SJSA1 (cell line): ENCODE measurements at regions not wholly inside any gene's neighbourhood (a gene's known extent, or its start where the extent isn't known, plus 50 kb on each side); places are given as distances from the start of the nearest gene placed in this dataset.

Experiments
- DNase-seq, 2 experiments: peaks; one replicate each; pipeline ENCODE4 v3.0.0-alpha.2; 2015 to 2020; ENCODE audit warnings: low spot score in 2 of 2, low read depth in 1 of 2
- H3K27ac ChIP-seq: fragments of 250-450 bp; sonication (Bioruptor Pico); 2 replicates; pipeline ENCODE4 v1.5.1; 2020; ENCODE audit warnings: mild to moderate bottlenecking, moderate library complexity
- H3K27me3 ChIP-seq: fragments of 250-450 bp; sonication (Bioruptor Pico); replicated peaks from 2 replicates; pipeline ENCODE4 v1.5.1; 2020; ENCODE audit warnings: mild to moderate bottlenecking, moderate library complexity
- H3K36me3 ChIP-seq: fragments of 250-450 bp; sonication (Bioruptor Pico); 2 replicates; pipeline ENCODE4 v1.5.1; 2020; ENCODE audit warnings: mild to moderate bottlenecking
- H3K4me1 ChIP-seq: fragments of 250-450 bp; sonication (Bioruptor Pico); replicated peaks from 2 replicates; pipeline ENCODE4 v1.6.1; 2021; ENCODE audit warnings: mild to moderate bottlenecking
- H3K4me3 ChIP-seq: fragments of 250-450 bp; sonication (Bioruptor Pico); 2 replicates; pipeline ENCODE4 v1.5.1; 2020; ENCODE audit warnings: mild to moderate bottlenecking
- H3K9me3 ChIP-seq: fragments of 250-450 bp; sonication (Bioruptor Pico); replicated peaks from 2 replicates; pipeline ENCODE4 v1.5.1; 2020; ENCODE audit warnings: mild to moderate bottlenecking

DNA sequence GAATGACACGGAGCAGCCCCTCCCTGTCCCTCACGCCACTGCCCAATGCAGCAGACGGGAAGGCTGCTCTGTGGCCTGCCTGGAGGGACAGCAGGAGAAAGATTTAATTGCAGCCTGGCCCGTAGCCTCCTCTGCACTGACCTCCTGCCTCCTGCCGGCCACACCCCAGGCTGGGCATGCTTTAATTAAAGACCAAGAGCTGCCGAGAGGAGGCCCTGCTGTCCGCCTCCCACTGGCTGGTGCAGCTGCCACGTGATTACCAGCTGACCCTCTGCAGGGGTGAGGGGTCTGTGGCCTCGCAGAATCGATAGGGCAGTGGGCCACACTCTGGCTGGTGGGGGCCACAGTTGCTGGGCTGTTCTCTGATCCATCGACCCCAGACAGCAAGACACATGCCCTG is 100.2 kb upstream of the PRR23E start:
- Histone ChIP-seq H3K9me3 (no peaks in the 10 kb centered on the region), H3K27me3 (no peaks in the 10 kb centered on the region; the same call in 1 of the 2 replicates), H3K4me3 (no peak overlapping the region), H3K27ac (no peak overlapping the region), H3K4me1 (no peaks in the 10 kb centered on the region), H3K36me3 (no peaks in the 10 kb centered on the region)
- no peak for DNase-seq

DNA sequence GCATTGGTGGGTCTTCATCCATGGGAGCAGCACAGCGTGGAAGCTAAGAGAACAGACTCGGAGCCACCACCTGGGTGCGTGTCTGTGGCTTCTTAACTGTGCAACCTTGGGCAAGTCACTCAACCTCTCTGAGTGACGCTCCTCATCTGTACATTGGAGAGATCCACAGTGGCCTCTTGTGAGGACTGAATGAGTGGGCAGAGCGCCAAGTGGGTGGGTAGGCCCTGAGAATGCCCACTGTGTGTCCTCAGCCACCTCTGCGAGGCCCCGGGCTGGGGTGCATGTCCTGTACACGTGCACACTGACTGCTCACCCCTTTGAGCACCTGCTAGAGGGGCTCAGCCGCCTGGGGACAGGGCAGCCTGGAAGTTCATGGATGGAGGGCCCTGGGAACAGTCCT is 99.6 kb upstream of the PRR23E start:
- Histone ChIP-seq H3K4me1 (no peaks in the 10 kb centered on the region), H3K36me3 (no peaks in the 10 kb centered on the region), H3K27me3 (no peaks in the 10 kb centered on the region; the same call in 1 of the 2 replicates), H3K4me3 (no peak overlapping the region), H3K9me3 (no peaks in the 10 kb centered on the region), H3K27ac (no peak overlapping the region)
- DNase-seq, result no peak

DNA sequence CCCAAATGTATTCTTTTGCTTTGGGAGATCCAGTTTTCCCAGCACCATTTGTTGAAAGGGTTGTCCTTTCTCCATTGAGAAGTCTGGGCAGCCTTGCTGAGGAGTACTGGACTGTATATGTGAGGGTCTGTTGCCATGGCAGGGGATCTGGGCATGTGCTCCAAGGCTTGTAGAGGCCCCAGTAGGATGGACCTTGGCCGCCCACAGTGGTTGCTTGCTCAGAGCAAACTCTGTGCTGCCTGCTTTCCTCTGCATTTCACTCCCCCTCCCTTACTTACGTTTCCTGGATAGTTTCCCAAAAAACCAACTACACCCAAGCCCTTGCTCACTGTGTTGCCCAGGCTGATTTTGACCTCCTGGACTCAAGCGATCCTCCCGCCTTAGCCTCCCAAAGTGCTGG is 97.2 kb upstream of the PRR23E start:
- Histone ChIP-seq H3K4me1 (no peaks in the 10 kb centered on the region), H3K4me3 (no peak overlapping the region), H3K9me3 (no peaks in the 10 kb centered on the region), H3K27me3 (no peaks in the 10 kb centered on the region), H3K36me3 (no peaks in the 10 kb centered on the region), H3K27ac (no peak overlapping the region)
- DNase-seq, result no peak

DNA sequence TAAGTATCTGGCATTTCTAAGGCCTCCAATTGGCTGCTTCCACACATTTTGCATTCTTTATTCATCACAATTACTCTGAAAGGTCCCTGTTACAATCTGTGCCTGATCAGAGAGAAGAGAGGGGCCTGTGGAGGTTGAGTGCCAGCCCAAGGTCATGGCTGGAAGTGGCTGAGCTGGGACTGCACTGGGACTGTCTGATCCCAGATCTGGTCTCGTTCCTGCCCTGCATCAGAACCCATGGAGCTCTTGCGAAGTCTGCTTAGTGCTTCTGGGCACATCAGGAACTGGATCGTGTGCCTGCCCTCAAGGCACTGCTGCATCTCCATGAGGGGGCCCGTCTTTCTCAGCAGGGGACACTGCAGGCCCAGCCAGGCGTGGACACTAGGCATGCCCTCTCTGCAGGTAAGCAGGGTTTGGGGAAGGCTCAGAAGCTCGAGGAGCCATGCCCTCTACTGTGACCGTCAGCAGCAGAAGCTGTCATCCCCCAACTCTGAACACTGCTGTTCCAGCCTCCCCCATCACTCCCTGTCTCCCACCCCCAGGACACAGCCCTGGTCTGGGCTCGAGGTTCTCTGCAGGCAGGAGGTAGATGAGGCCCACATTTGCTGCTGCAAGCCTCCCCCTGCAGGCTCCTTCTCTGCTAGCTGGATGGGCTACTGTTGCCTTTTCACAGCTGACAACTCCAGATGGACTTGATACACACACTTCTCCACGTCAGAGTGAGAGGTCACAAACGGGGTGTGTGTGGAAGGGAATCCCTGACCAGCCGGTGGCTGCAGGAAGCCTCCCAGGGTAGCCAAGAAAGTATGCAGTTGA is 96.5 kb upstream of the PRR23E start:
- Histone ChIP-seq H3K27ac (no peak overlapping the region), H3K36me3 (no peaks in the 10 kb centered on the region), H3K4me1 (no peaks in the 10 kb centered on the region), H3K4me3 (no peak overlapping the region), H3K27me3 (no peaks in the 10 kb centered on the region), H3K9me3 (no peaks in the 10 kb centered on the region)
- DNase-seq, result no peak

DNA sequence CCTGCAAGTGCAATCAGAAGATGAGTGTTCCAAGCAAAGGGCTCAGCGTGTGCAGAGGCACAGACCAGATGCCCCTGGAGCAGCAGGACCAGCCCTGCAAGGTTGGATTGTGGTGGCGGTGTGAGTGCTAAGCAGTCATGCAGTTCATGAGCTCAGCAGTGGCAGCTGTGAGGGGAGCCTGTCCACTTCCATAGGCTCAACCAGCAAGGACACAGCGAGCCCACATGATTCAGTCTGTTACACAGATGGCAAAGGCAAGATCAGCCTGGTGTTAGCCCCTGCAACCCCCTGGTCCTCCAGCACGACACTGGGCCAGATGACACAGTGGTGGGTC is 95.9 kb upstream of the PRR23E start:
- Histone ChIP-seq H3K27me3 (no peaks in the 10 kb centered on the region; the same call in 1 of the 2 replicates), H3K4me3 (no peak overlapping the region), H3K36me3 (no peaks in the 10 kb centered on the region), H3K4me1 (no peaks in the 10 kb centered on the region), H3K9me3 (no peaks in the 10 kb centered on the region), H3K27ac (no peak overlapping the region)
- DNase-seq, result no peak

DNA sequence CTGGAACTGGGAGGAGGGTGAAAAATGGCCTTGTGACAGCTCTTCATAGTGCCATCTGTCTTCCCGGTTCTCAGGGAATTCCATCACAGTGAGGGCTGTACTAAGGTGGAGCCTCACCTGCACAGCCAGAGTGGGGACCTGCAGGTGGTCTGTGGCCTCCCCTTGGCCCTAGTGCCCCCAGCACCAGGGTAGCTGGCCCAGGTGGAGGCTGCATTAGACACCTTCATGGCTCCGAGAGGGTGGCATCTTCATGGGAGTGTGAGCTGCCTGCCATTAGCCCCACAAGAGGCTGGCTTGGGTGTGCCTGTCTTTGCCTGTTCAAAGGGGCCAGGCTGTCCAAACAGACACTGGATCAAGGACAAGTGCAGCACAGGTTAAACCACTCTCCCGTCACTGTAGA is 95.5 kb upstream of the PRR23E start:
- Histone ChIP-seq H3K27me3 (no peaks in the 10 kb centered on the region; the same call in 1 of the 2 replicates), H3K27ac (no peak overlapping the region), H3K9me3 (no peaks in the 10 kb centered on the region), H3K4me1 (no peaks in the 10 kb centered on the region), H3K36me3 (no peaks in the 10 kb centered on the region), H3K4me3 (no peak overlapping the region)
- no peak for DNase-seq

DNA sequence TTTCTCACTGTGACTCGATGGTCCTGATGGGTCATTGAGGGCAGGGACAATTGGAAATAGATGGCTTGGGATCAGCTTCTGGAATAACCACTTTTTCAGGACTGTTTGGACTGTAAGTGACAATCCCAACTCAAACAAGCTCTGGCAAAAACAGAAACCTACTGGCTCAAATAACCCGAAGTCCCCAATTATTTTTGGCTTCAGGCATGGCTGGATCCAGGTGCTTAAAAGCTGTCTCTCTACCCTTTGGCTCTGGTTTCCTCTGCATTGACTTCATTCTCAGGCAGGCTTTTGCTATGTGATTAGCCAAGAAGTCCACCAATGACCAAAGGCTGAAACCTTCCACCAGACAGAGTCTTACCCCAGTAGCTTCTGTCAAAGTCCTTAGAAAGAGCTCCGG is 92.9 kb upstream of the PRR23E start:
- Histone ChIP-seq H3K4me1 (no peaks in the 10 kb centered on the region), H3K36me3 (no peaks in the 10 kb centered on the region), H3K27ac (no peak overlapping the region), H3K9me3 (no peaks in the 10 kb centered on the region), H3K4me3 (no peak overlapping the region), H3K27me3 (no peaks in the 10 kb centered on the region; the same call in 1 of the 2 replicates)
- no peak for DNase-seq

DNA sequence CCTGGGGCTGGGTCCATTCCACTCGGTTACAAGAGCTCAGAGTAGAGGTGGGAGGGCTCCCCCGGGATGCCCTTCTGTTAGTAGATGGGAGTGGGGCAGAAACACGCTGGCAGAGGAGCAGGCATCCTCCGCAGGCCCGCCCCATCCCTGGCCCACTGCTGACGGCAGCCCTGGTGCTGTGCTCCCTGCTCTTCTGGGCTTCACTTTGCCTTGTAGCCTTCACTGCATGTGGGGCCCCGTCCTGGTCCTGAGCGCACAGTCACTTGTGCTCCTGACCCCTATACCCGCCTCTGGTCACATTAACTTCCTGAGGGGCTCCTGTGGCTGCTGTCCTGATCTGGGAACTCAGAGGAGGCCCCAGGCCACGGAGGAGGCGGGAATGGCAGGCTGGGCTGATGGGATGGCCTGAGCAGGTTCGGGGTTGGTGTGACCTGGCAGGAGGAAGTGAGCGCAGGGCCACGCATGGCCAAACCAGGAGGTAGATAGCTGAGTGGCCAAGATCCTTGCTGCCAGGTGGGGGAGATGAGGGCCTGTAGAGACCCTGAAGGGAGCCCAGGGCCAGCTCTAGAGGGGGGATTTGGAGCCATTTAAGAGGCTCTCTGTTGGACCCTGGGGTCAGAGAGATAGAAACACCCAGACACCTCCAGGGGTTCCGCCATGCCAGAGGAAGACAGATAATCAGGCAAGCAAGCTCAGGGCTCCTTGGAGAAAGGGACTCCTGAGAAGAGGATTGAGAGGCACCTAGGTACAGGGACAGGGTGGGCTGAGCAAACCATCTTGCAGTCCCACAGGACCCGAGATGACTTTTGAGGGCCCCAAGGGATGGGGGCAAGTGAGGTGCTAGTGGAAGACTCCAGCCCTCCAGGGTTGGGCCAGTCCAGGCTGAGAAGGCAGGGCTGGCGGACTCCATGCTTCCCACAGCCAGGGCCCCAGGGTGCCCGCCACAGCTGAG is 92.2 kb upstream of the PRR23E start:
- H3K27me3 ChIP-seq, result no peaks in the 10 kb centered on the region; the same call in 1 of the 2 replicates
- no peaks in the 10 kb centered on the region for H3K36me3 ChIP-seq
- H3K27ac ChIP-seq, result no peak overlapping the region
- no peaks in the 10 kb centered on the region for H3K9me3 ChIP-seq
- DNase-seq, result no peak
- no peak overlapping the region for H3K4me3 ChIP-seq
- H3K4me1 ChIP-seq, result no peaks in the 10 kb centered on the region

DNA sequence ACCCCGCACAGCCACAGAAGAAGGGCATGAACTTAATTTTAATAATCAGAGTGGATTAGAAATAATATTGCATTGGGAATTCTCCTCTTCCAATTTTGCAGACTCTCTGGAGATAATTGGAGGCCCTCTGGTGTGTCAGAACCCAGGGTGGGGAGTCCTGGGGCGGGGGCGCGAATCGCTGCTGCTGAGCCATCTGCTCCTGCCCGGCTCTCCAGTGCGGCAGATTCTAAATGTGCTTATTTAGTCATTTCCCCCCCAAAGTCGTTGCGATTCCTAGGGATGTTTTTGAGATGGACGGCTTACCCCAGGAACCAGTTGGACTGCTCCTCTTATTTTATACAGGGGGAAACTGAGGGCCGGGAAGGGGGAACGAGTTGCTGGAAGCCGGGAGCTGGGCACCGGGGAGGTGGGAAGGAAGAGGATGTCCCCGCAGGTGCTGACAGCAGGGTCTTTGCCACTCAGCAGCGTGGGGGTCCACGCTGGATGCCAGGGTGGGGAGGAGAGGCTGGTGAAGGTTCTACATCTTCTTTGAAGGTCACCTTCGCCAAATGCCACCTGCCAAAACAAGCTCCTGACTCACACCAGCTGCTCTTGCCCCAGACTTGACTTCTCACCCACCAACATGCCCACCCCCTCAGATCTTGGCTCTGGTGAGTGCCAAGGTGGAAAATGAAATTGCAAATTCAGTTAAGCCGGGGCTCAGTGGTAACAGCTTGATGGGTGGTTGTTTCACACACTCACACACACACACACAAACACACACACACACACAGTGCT is 91.3 kb upstream of the PRR23E start:
- Histone ChIP-seq H3K27me3 (no peaks in the 10 kb centered on the region; the same call in 1 of the 2 replicates), H3K9me3 (no peaks in the 10 kb centered on the region), H3K4me1 (no peaks in the 10 kb centered on the region), H3K27ac (no peak overlapping the region), H3K36me3 (no peaks in the 10 kb centered on the region), H3K4me3 (no peak overlapping the region)
- no peak for DNase-seq

DNA sequence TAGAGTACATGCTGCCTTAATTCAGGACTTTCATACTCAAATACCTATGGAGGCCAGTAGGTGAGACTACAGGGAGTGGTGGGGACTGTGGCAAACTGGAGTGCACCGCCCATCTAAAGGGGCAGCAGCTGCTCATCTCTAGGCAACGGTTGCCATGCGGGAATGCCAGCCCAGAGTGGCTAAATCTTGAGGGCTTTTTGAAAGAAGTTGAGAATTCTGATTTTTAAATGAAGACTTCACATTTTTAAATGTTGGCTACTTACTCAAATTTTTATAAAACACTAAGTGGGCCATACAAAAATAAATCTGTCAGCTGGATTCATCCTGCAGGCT is 90.8 kb upstream of the PRR23E start:
- DNase-seq, result no peak
- Histone ChIP-seq H3K36me3 (no peaks in the 10 kb centered on the region), H3K9me3 (no peaks in the 10 kb centered on the region), H3K4me1 (no peaks in the 10 kb centered on the region), H3K4me3 (no peak overlapping the region), H3K27ac (no peak overlapping the region), H3K27me3 (no peaks in the 10 kb centered on the region; the same call in 1 of the 2 replicates)

DNA sequence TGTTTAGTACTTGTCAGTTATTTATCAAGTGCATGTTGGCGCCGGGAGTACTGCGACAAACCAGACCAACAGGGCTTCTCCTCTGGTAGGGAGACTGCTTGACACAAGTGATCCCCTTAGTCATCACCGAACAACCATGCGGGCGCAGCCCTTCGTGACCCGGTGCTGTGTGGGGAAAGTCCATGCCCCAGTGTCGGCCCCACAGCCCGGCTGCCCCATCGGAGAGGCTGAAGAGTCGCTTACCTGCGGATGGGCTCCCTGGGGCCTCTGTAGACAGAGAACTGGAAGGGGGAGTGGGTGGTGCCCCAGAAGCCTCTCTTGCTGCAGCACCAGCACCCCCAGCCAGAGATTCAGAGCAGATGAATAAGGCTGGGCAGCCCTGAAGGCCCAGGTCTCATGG is 90.3 kb upstream of the PRR23E start:
- H3K9me3 ChIP-seq, result no peaks in the 10 kb centered on the region
- H3K36me3 ChIP-seq, result no peaks in the 10 kb centered on the region
- DNase-seq, result no peak
- H3K4me1 ChIP-seq, result no peaks in the 10 kb centered on the region
- H3K27me3 ChIP-seq, result no peaks in the 10 kb centered on the region; the same call in 1 of the 2 replicates
- H3K4me3 ChIP-seq, result no peak overlapping the region
- no peak overlapping the region for H3K27ac ChIP-seq

DNA sequence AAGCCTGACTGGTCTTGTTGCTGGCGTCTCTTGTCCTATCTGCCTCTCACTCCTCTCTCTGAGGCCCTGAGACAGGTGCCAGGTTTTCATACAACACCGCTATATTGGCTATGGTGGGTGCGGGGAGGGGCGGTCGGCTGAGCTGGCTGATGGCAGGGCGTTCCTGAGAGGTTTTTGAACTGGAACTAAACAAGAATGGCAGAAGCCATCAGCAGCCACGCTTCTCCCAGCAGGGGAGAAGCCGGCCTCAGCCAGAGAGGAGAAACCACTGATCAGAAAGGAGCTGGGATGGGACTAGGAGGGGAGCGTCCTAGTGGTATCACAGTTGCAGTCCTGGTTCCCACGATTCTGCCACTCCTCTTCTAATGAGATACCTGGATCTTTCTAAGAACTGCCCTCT is 89.9 kb upstream of the PRR23E start:
- Histone ChIP-seq H3K27me3 (no peaks in the 10 kb centered on the region; the same call in 1 of the 2 replicates), H3K4me3 (no peak overlapping the region), H3K9me3 (no peaks in the 10 kb centered on the region), H3K36me3 (no peaks in the 10 kb centered on the region), H3K27ac (no peak overlapping the region), H3K4me1 (no peaks in the 10 kb centered on the region)
- DNase-seq, result no peak

DNA sequence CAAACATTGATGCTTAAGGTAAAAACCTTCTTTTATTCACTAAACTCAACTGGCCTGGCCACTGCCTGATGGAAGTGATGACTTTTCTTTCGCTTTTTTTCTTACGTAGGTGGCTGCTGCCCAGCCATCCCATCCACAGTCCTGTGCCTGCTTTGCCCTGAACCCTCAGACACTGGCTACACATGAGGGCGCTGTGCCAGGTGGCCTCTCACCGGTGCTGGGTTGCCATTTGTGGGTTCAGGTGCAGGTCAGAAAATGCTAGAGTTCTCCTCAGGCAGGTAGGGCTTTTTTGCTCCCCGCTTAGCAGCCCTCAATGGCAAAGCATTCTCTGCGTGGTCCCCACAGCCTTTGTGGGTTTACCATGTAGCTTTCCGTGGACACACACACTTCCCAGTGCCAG is 88.3 kb upstream of the PRR23E start:
- no peak overlapping the region for H3K27ac ChIP-seq
- no peaks in the 10 kb centered on the region for H3K36me3 ChIP-seq
- no peaks in the 10 kb centered on the region; the same call in 1 of the 2 replicates for H3K27me3 ChIP-seq
- no peak overlapping the region for H3K4me3 ChIP-seq
- H3K4me1 ChIP-seq, result no peaks in the 10 kb centered on the region
- H3K9me3 ChIP-seq, result no peaks in the 10 kb centered on the region
- DNase-seq, result no peak
